Pulmonary artery endothelial cell (primary cell): ENCODE measurements at regions not wholly inside any gene's neighbourhood (a gene's known extent, or its start where the extent isn't known, plus 50 kb on each side); places are given as distances from the start of the nearest gene placed in this dataset.
"Not testable (repeated sequence)": the region's sequence is repeated elsewhere in the genome, so short reads cannot be mapped to it uniquely, and the experiment has no call there.

Experiments
- DNase-seq: peaks from one replicate; pipeline ENCODE4 v3.0.0-alpha.2; 2011; ENCODE audit warnings: low read depth, low spot score

GRCh38 chr12:94862421-94862820 lies 141.1 kb downstream of the NDUFA12 start:
- DNase-seq = no peak

- DNase-seq = no peak
Observed at GRCh38 chr12:94856324-94856723, 147.2 kb downstream of the NDUFA12 start.

- no peak for DNase-seq
Observed at GRCh38 chr12:94855853-94856252, 147.6 kb downstream of the NDUFA12 start.

GRCh38 chr12:94851396-94852028 lies 152.0 kb downstream of the NDUFA12 start:
- no peak for DNase-seq

- DNase-seq = no peak
Observed at GRCh38 chr12:94849411-94849976, 154.0 kb downstream of the NDUFA12 start.

GRCh38 chr12:94848966-94849365 lies 154.5 kb downstream of the NDUFA12 start:
- DNase-seq = no peak

GRCh38 chr12:94845110-94845509 lies 158.4 kb downstream of the NDUFA12 start:
- no peak for DNase-seq

GRCh38 chr12:94844452-94844851 lies 159.0 kb downstream of the NDUFA12 start:
- DNase-seq = no peak

GRCh38 chr12:94841904-94842610 lies 161.4 kb downstream of the NDUFA12 start:
- no peak for DNase-seq

- no peak for DNase-seq
Observed at GRCh38 chr12:94841177-94841576, 162.3 kb downstream of the NDUFA12 start.

- no peak for DNase-seq
Observed at GRCh38 chr12:94839347-94839746, 164.2 kb downstream of the NDUFA12 start.

GRCh38 chr12:94836952-94837670 lies 166.4 kb downstream of the NDUFA12 start:
- not testable (repeated sequence) for DNase-seq

- DNase-seq = no peak
Observed at GRCh38 chr12:94834036-94834625, 169.4 kb downstream of the NDUFA12 start.

GRCh38 chr12:94832780-94833681 lies 170.5 kb downstream of the NDUFA12 start:
- DNase-seq = no peak

- no peak for DNase-seq
Observed at GRCh38 chr12:94832105-94832504, 171.4 kb downstream of the NDUFA12 start.

- DNase-seq = no peak
Observed at GRCh38 chr12:94831081-94831751, 172.3 kb downstream of the NDUFA12 start.

- no peak for DNase-seq
Observed at GRCh38 chr12:94829552-94829951, 173.9 kb downstream of the NDUFA12 start.

GRCh38 chr12:94819011-94819410 lies 168.7 kb upstream of the TMCC3 start:
- no peak for DNase-seq

- no peak for DNase-seq
Observed at GRCh38 chr12:94817695-94818075, 167.3 kb upstream of the TMCC3 start.

GRCh38 chr12:94817201-94817600 lies 166.8 kb upstream of the TMCC3 start:
- not testable (repeated sequence) for DNase-seq
